IMR-90 (cell line): ENCODE measurements at regions not wholly inside any gene's neighbourhood (a gene's known extent, or its start where the extent isn't known, plus 50 kb on each side); places are given as distances from the start of the nearest gene placed in this dataset.
"Not testable (repeated sequence)": the region's sequence is repeated elsewhere in the genome, so short reads cannot be mapped to it uniquely, and the experiment has no call there.

Experiments
- ATAC-seq: fragments of 200-7000 bp; cut with Tn5 transposase; 2 replicates; pipeline ENCODE4 v1.9.1; 2020; ENCODE audit warnings: low read depth, mild to moderate bottlenecking, moderate library complexity
- BruUV-seq: library from RNA; stranded (reverse); fragments of 400-500 nt; replicated peaks from 2 replicates; lab custom pipeline; 2021; lab: Mats Ljungman, UMichigan
- CTCF ChIA-PET: fragments of 300-600 bp; formaldehyde crosslinking; extraction: SDS; loops from one replicate; lab custom pipeline; 2021; ENCODE audit warnings: antibody characterized with exemption; lab: Yijun Ruan, JAX
- POLR2A ChIA-PET: fragments of 300-600 bp; sonication (Branson Sonifier 250); formaldehyde crosslinking; loops from one replicate; lab custom pipeline; 2022; ENCODE audit warnings: antibody characterized with exemption; ENCODE audit not compliant: unreplicated experiment; lab: Charles Lee
- DNase-seq: peaks from one replicate; pipeline ENCODE4 v3.0.0; 2013
- H2AFZ ChIP-seq: replicated peaks from 2 replicates; pipeline ENCODE3; 2013; ENCODE audit warnings: low read length, mild to moderate bottlenecking; ENCODE audit not compliant: poor library complexity
- H2AK5ac ChIP-seq: 2 replicates; pipeline ENCODE4 v1.6.1; 2013; ENCODE audit warnings: low read depth, low read length, inconsistent platforms
- H2AK9ac ChIP-seq: replicated peaks from 2 replicates; pipeline ENCODE3; 2013; ENCODE audit warnings: mild to moderate bottlenecking, low read depth, low read length, moderate library complexity; ENCODE audit not compliant: poor library complexity
- H2BK120ac ChIP-seq: 2 replicates; pipeline ENCODE4 v1.6.1; 2013; ENCODE audit warnings: low read depth, low read length, inconsistent platforms
- H2BK15ac ChIP-seq: 3 replicates; pipeline ENCODE4 v1.6.1; 2013; ENCODE audit warnings: low read depth, low read length, inconsistent platforms
- H2BK20ac ChIP-seq: 2 replicates; pipeline ENCODE4 v1.6.1; 2013; ENCODE audit warnings: low read depth, mild to moderate bottlenecking, inconsistent platforms, low read length, moderate library complexity
- H2BK5ac ChIP-seq: 2 replicates; pipeline ENCODE4 v1.6.1; 2013; ENCODE audit warnings: mild to moderate bottlenecking, low read depth, low read length, inconsistent platforms; ENCODE audit not compliant: poor library complexity, severe bottlenecking
- H3K14ac ChIP-seq: replicated peaks from 2 replicates; pipeline ENCODE4 v1.6.1; 2013; ENCODE audit warnings: low read depth, low read length, inconsistent platforms
- H3K18ac ChIP-seq: 2 replicates; pipeline ENCODE4 v1.6.1; 2013; ENCODE audit warnings: low read depth, low read length, control low read depth
- H3K23ac ChIP-seq: 2 replicates; pipeline ENCODE4 v1.6.1; 2013; ENCODE audit warnings: low read depth, low read length, inconsistent platforms
- H3K27ac ChIP-seq: 2 replicates; pipeline ENCODE4 v1.5.1; 2013; ENCODE audit warnings: mild to moderate bottlenecking, control low read depth, low read length; ENCODE audit not compliant: insufficient read depth
- H3K27me3 ChIP-seq: 2 replicates; pipeline ENCODE4 v1.6.1; 2013; ENCODE audit warnings: low read length; ENCODE audit not compliant: control insufficient read depth, insufficient read depth
- H3K36me3 ChIP-seq: 2 replicates; pipeline ENCODE4 v1.6.1; 2013; ENCODE audit warnings: low read length, mixed read lengths; ENCODE audit not compliant: control insufficient read depth, insufficient read depth
- H3K4ac ChIP-seq: 2 replicates; pipeline ENCODE4 v1.6.1; 2013; ENCODE audit warnings: low read depth, low read length, inconsistent platforms
- H3K4me1 ChIP-seq: 2 replicates; pipeline ENCODE4 v1.6.1; 2013; ENCODE audit warnings: low read length, mixed read lengths; ENCODE audit not compliant: control insufficient read depth, insufficient read depth
- H3K4me2 ChIP-seq: 2 replicates; pipeline ENCODE4 v1.6.1; 2013; ENCODE audit warnings: low read depth, mild to moderate bottlenecking, control low read depth, low read length, moderate library complexity
- H3K4me3 ChIP-seq: 2 replicates; pipeline ENCODE4 v1.5.1; 2013; ENCODE audit warnings: low read depth, mild to moderate bottlenecking, control low read depth, low read length, moderate library complexity; ENCODE audit not compliant: insufficient read depth
- H3K56ac ChIP-seq: 2 replicates; pipeline ENCODE4 v1.6.1; 2013; ENCODE audit warnings: low read length, inconsistent platforms; ENCODE audit not compliant: insufficient read depth; ENCODE audit errors: extremely low read depth
- H3K79me1 ChIP-seq, 2 experiments: 2 replicates each; pipeline ENCODE4 v1.6.1; 2013; ENCODE audit warnings: low read length in 2 of 2, inconsistent platforms in 1 of 2, low read depth in 1 of 2
- H3K9ac ChIP-seq: 2 replicates; pipeline ENCODE4 v1.6.1; 2013; ENCODE audit warnings: low read depth, low read length, control low read depth
- H3K9me1 ChIP-seq: 2 replicates; pipeline ENCODE4 v1.6.1; 2013; ENCODE audit warnings: low read length, inconsistent platforms; ENCODE audit not compliant: insufficient read depth
- H3K9me3 ChIP-seq: 2 replicates; pipeline ENCODE4 v1.6.1; 2013; ENCODE audit warnings: low read length; ENCODE audit not compliant: control insufficient read depth, insufficient read depth
- H4K20me1 ChIP-seq: 2 replicates; pipeline ENCODE4 v1.6.1; 2013; ENCODE audit warnings: low read length, inconsistent platforms; ENCODE audit not compliant: insufficient read depth
- H4K5ac ChIP-seq: 2 replicates; pipeline ENCODE4 v1.6.1; 2013; ENCODE audit warnings: mild to moderate bottlenecking, low read depth, low read length, control low read depth
- H4K8ac ChIP-seq, 2 experiments: 2 replicates each; pipeline ENCODE4 v1.6.1; 2013; ENCODE audit warnings: low read depth in 2 of 2, low read length in 2 of 2, control low read depth in 1 of 2, inconsistent platforms in 1 of 2
- H4K91ac ChIP-seq: 2 replicates; pipeline ENCODE4 v1.6.1; 2013; ENCODE audit warnings: low read depth, low read length, inconsistent platforms; ENCODE audit not compliant: insufficient read depth
- WGBS, 2 experiments: methylation state at CpG; one replicate each; pipeline versions ENCODE4 v1.1.5 to v1.1.7; 2013; ENCODE audit warnings: missing lambda C conversion rate in 2 of 2; ENCODE audit not compliant: insufficient read length in 1 of 2; ENCODE audit errors: extremely low coverage in 2 of 2; 5-methylcytosine and 5-hydroxymethylcytosine counted together
- dilution Hi-C: fragments of 300-500 bp; cut with HindIII; formaldehyde crosslinking; loops from one replicate; pipeline ENCODE4 v1.14.3; 2018; ENCODE audit warnings: low sequenced_read_pairs; ENCODE audit not compliant: unreplicated experiment
- in situ Hi-C: fragments of 300-500 bp; cut with MboI; formaldehyde crosslinking; loops from 3 replicates; pipeline ENCODE4 v1.14.3; 2019; ENCODE audit warnings: low sequenced_read_pairs, inconsistent platforms, mixed read lengths
- intact Hi-C: fragments of 100-400 bp; cut with micrococcal nuclease; formaldehyde crosslinking; loops from 2 replicates; pipeline ENCODE4 v1.10.0; 2022

DNA sequence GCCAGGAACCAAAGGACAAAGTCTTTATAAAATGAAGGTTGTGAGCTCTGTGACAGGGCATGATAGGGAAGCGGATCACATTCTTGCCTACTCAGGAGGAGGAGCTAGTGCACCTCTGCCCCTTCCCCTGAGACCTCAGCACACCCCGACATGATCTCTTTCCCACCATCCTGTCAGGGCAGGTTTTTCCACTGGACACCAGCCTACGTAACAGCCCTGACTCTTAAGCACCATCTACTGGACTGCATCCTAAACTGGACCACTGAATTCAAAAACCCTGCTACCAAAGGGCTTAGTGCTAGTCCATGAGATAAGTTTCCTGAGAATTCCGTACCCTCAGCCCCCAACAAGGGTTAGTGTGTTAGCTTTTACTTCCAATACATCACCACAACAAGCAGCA, 166.4 kb downstream of the FAM72C start:
- H3K14ac ChIP-seq, in situ Hi-C loops, DNase-seq, H4K91ac ChIP-seq, H4K5ac ChIP-seq, H3K4me1 ChIP-seq, H4K8ac ChIP-seq, H3K56ac ChIP-seq, H3K27me3 ChIP-seq, H2AFZ ChIP-seq, H3K4me2 ChIP-seq, H3K9me1 ChIP-seq, H3K27ac ChIP-seq, dilution Hi-C loops, H4K20me1 ChIP-seq, H3K23ac ChIP-seq, BruUV-seq, H2AK5ac ChIP-seq, H3K36me3 ChIP-seq, POLR2A ChIA-PET, H2BK15ac ChIP-seq, intact Hi-C loops, H3K9ac ChIP-seq, H2AK9ac ChIP-seq, H2BK5ac ChIP-seq, H2BK120ac ChIP-seq, H3K4ac ChIP-seq, CTCF ChIA-PET, H3K18ac ChIP-seq, H3K79me1 ChIP-seq, H3K4me3 ChIP-seq, H2BK20ac ChIP-seq, H3K9me3 ChIP-seq: not testable (repeated sequence)
- peak; percentile 40 for ATAC-seq
- WGBS, 2 experiments: no CpG with 5 or more reads among the region's 4 CpGs

DNA sequence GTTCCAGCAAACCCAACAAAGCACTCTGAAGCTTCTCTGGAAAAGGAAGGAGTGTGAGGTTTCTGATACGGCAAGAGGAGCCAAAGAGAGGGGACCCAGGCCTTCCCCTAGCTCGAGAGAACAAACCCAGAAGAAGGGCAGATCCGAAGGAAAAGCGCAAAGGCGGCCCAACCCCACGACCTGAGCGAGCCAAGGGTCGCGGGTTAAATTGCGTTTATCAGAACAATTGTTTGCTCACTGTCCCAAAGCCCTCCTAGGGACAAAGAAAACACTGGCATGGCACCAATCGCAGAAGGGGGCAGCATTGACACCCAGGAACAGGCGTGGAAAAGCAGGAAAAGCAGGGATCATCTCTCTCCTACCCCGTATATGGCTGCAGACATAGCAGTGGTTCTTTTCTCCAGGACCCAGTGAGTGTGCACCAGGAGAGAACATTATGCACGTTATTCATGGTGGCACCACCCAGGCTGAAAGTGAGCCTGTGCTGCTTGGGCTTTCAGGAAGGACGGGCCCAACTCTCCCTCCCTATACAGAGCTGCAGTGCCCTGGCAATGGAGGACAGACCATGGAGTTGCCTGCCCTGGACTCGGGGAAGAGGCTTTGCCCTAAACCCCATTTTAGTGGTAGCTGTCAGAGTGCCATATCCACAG, 167.0 kb downstream of the FAM72C start:
- H3K56ac ChIP-seq, H3K9ac ChIP-seq, H4K8ac ChIP-seq, intact Hi-C loops, H2AFZ ChIP-seq, H3K79me1 ChIP-seq, in situ Hi-C loops, H4K5ac ChIP-seq, H2BK20ac ChIP-seq, H3K4me1 ChIP-seq, H3K4ac ChIP-seq, dilution Hi-C loops, CTCF ChIA-PET, H3K36me3 ChIP-seq, H4K91ac ChIP-seq, H4K20me1 ChIP-seq, H2BK15ac ChIP-seq, H2BK120ac ChIP-seq, H3K14ac ChIP-seq, H3K27me3 ChIP-seq, H2BK5ac ChIP-seq, H3K9me3 ChIP-seq, H2AK5ac ChIP-seq, H3K27ac ChIP-seq, DNase-seq, H3K23ac ChIP-seq, POLR2A ChIA-PET, H3K18ac ChIP-seq, BruUV-seq, H3K9me1 ChIP-seq, H2AK9ac ChIP-seq: not testable (repeated sequence)
- peak overlapping the region; percentile 45 for H3K4me2 ChIP-seq
- H3K4me3 ChIP-seq: peak overlapping the region; percentile 32; the same call in 1 of the 2 replicates
- ATAC-seq: peak; percentile 16
- WGBS, 2 experiments: no CpG with 5 or more reads among the region's 16 CpGs
